Peyer's patch (tissue), 4 donors: ENCODE measurements at regions not wholly inside any gene's neighbourhood (a gene's known extent, or its start where the extent isn't known, plus 50 kb on each side); places are given as distances from the start of the nearest gene placed in this dataset.

ENCODE experiments used
- CTCF ChIP-seq, 6 experiments: fragments of 450-650 bp in 4 of 6; fragments of 200-600 bp in 2 of 6; sonication (generic) in 1 of 6; IDR thresholded peaks; one replicate each; pipeline ENCODE4 v1.5.1; 2017 to 2019; ENCODE audit warnings: antibody characterized with exemption in 6 of 6, mild to moderate bottlenecking in 3 of 6, moderate library complexity in 1 of 6
- POLR2A ChIP-seq, 2 donors: fragments of 450-650 bp; IDR thresholded peaks; one replicate each; pipeline ENCODE4 v1.5.1; 2017; ENCODE audit warnings: antibody characterized with exemption in 2 of 2, mild to moderate bottlenecking in 2 of 2, moderate library complexity in 2 of 2

- TF ChIP-seq CTCF (IDR thresholded peaks at IDR 0.05) = no peak
- no peak for TF ChIP-seq POLR2A (IDR thresholded peaks at IDR 0.05)
Measured at GRCh38 chr6:148151896-148152643, 190.6 kb upstream of the SASH1 start.
